Breast epithelium (tissue), 3 donors: ENCODE measurements at regions not wholly inside any gene's neighbourhood (a gene's known extent, or its start where the extent isn't known, plus 50 kb on each side); places are given as distances from the start of the nearest gene placed in this dataset.

Experiments used
- CTCF ChIP-seq, 3 donors: fragments of 450-650 bp; IDR thresholded peaks; one replicate each; pipeline ENCODE4 v1.5.1; 2016 to 2017; ENCODE audit warnings: antibody characterized with exemption in 3 of 3, mild to moderate bottlenecking in 3 of 3, moderate library complexity in 3 of 3
- POLR2A ChIP-seq: fragments of 450-650 bp; IDR thresholded peaks from one replicate; pipeline ENCODE4 v1.6.1; 2016; ENCODE audit warnings: antibody characterized with exemption, mild to moderate bottlenecking, moderate library complexity

GRCh38 chr18:59063300-59063906 is 76.3 kb upstream of the SEC11C start:
- TF ChIP-seq CTCF (IDR thresholded peaks at IDR 0.05) (no peak), POLR2A (no peak)
